HG03354 (cell line): ENCODE measurements at regions not wholly inside any gene's neighbourhood (a gene's known extent, or its start where the extent isn't known, plus 50 kb on each side); places are given as distances from the start of the nearest gene placed in this dataset.
"Not testable (repeated sequence)": the region's sequence is repeated elsewhere in the genome, so short reads cannot be mapped to it uniquely, and the experiment has no call there.

ENCODE experiments used
- ATAC-seq: cut with Tn5 transposase; IDR thresholded peaks from one replicate; pipeline ENCODE4 v1.9.1; 2021; ENCODE audit warnings: mild to moderate bottlenecking; ENCODE audit not compliant: unreplicated experiment, poor library complexity, severe bottlenecking

GRCh38 chr19:28626407-28626806, 586.5 kb downstream of the UQCRFS1 start:
- ATAC-seq: not testable (repeated sequence)

GRCh38 chr19:28619816-28620429, 593.0 kb downstream of the UQCRFS1 start:
- ATAC-seq: no peak

- no peak for ATAC-seq
Measured at GRCh38 chr19:28618504-28618903, 594.4 kb downstream of the UQCRFS1 start.

- ATAC-seq: no peak
Measured at GRCh38 chr19:28615966-28616365, 597.0 kb downstream of the UQCRFS1 start.

- ATAC-seq: no peak
Measured at GRCh38 chr19:28615546-28615916, 597.4 kb downstream of the UQCRFS1 start.

- no peak for ATAC-seq
Measured at GRCh38 chr19:28614634-28615545, 598.1 kb downstream of the UQCRFS1 start.

GRCh38 chr19:28612275-28612769, 600.6 kb downstream of the UQCRFS1 start:
- ATAC-seq: no peak

GRCh38 chr19:28611227-28611914, 601.6 kb downstream of the UQCRFS1 start:
- ATAC-seq: not testable (repeated sequence)

GRCh38 chr19:28610731-28611130, 602.2 kb downstream of the UQCRFS1 start:
- no peak for ATAC-seq

- no peak for ATAC-seq
Measured at GRCh38 chr19:28609944-28610343, 603.0 kb downstream of the UQCRFS1 start.

GRCh38 chr19:28609091-28609755, 603.7 kb downstream of the UQCRFS1 start:
- no peak for ATAC-seq

GRCh38 chr19:28608292-28608691, 604.7 kb downstream of the UQCRFS1 start:
- ATAC-seq: no peak

GRCh38 chr19:28607066-28607583, 605.8 kb downstream of the UQCRFS1 start:
- ATAC-seq: no peak

- ATAC-seq: no peak
Measured at GRCh38 chr19:28606269-28607032, 606.5 kb downstream of the UQCRFS1 start.

- ATAC-seq: no peak
Measured at GRCh38 chr19:28605501-28606268, 607.3 kb downstream of the UQCRFS1 start.

GRCh38 chr19:28603453-28603852, 609.5 kb downstream of the UQCRFS1 start:
- no peak for ATAC-seq

GRCh38 chr19:28602675-28603298, 610.2 kb downstream of the UQCRFS1 start:
- ATAC-seq: no peak
